DMS114 treated with DMSO at 0.1 percent for 48 hours (cell line): ENCODE measurements at regions not wholly inside any gene's neighbourhood (a gene's known extent, or its start where the extent isn't known, plus 50 kb on each side); places are given as distances from the start of the nearest gene placed in this dataset.
A peak's percentile ranks its signal among the peaks of the same experiment; 100 is the strongest.
"Not testable (repeated sequence)": the region's sequence is repeated elsewhere in the genome, so short reads cannot be mapped to it uniquely, and the experiment has no call there.

Experiments used
- DNase-seq: peaks from one replicate; lab custom pipeline; 2025; ENCODE audit not compliant: unreplicated experiment; lab: John Stamatoyannopoulos, UW

- DNase-seq, result no peak
These were observed 128.8 kb downstream of the LMNTD1 start for GRCh38 chr12:25424211-25424731.

GRCh38 chr12:25423355-25424050 is 129.6 kb downstream of the LMNTD1 start:
- no peak for DNase-seq

GRCh38 chr12:25422241-25422640 is 130.8 kb downstream of the LMNTD1 start:
- no peak for DNase-seq

GRCh38 chr12:25421651-25422167 is 131.4 kb downstream of the LMNTD1 start:
- DNase-seq, result no peak

GRCh38 chr12:25420116-25420515 is 133.0 kb downstream of the LMNTD1 start:
- no peak for DNase-seq

- no peak for DNase-seq
These were observed 133.5 kb downstream of the LMNTD1 start for GRCh38 chr12:25419595-25419994.

GRCh38 chr12:25417071-25417470 is 136.0 kb downstream of the LMNTD1 start:
- DNase-seq, result no peak

- DNase-seq, result no peak
These were observed 136.6 kb downstream of the LMNTD1 start for GRCh38 chr12:25416516-25416915.

GRCh38 chr12:25415004-25415403 is 138.1 kb downstream of the LMNTD1 start:
- DNase-seq, result no peak

- DNase-seq, result no peak
These were observed 140.3 kb downstream of the LMNTD1 start for GRCh38 chr12:25412735-25413134.

- no peak for DNase-seq
These were observed 148.1 kb downstream of the LMNTD1 start for GRCh38 chr12:25404955-25405354.

GRCh38 chr12:25401547-25402345 is 151.0 kb upstream of the KRAS start:
- no peak for DNase-seq

- no peak for DNase-seq
These were observed 146.3 kb upstream of the KRAS start for GRCh38 chr12:25397001-25397400.

- DNase-seq, result no peak
These were observed 144.5 kb upstream of the KRAS start for GRCh38 chr12:25395227-25395626.

- DNase-seq, result not testable (repeated sequence)
These were observed 144.0 kb upstream of the KRAS start for GRCh38 chr12:25394775-25395174.

- no peak for DNase-seq
These were observed 143.3 kb upstream of the KRAS start for GRCh38 chr12:25394025-25394424.

- not testable (repeated sequence) for DNase-seq
These were observed 140.6 kb upstream of the KRAS start for GRCh38 chr12:25391346-25391745.

- no peak for DNase-seq
These were observed 137.5 kb upstream of the KRAS start for GRCh38 chr12:25388183-25388582.

GRCh38 chr12:25387732-25388050 is 137.0 kb upstream of the KRAS start:
- no peak for DNase-seq

- peak; percentile 87 for DNase-seq
These were observed 136.4 kb upstream of the KRAS start for GRCh38 chr12:25386831-25387731.

GRCh38 chr12:25384893-25385248 is 134.1 kb upstream of the KRAS start:
- DNase-seq, result no peak
